HK-2 (cell line): ENCODE measurements at regions not wholly inside any gene's neighbourhood (a gene's known extent, or its start where the extent isn't known, plus 50 kb on each side); places are given as distances from the start of the nearest gene placed in this dataset.

Experiments
- DNase-seq: peaks from one replicate; pipeline ENCODE4 v3.0.0-alpha.2; 2018; ENCODE audit not compliant: unreplicated experiment

DNA sequence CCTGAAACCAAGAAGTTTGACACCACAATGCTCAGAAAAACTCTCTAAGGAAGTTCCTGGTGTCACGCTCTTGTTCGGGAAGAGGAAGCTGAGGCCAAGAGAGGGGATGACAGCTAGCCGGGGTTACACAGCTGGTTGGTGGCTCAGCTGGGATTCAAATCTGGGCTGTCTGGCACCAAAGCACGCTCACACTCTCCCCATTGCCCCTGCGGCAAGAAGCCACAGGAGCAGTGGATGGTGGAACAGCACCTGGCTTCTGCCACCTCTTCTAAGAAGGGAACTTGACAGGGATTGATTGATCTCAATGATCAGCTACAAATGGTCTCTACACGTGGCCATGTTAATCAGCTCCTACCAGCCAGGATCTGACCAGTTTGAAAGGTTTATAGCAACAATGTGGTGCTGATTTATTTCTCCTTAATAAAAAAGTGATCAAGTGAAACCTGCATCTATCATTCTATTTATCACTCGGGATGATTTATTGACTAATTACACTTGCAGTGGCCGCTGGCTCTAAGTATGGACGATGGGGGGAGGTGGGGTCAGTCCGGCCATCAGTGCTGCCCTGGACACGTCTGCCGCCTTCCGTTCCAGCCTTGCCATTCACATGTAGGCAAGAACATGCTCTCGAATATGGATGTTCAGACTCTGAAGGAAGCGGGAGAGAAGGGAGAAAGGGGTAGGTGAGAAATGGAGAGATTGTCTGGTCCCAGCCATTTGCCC is 71.9 kb upstream of the TOP1 start:
- no peak for DNase-seq

DNA sequence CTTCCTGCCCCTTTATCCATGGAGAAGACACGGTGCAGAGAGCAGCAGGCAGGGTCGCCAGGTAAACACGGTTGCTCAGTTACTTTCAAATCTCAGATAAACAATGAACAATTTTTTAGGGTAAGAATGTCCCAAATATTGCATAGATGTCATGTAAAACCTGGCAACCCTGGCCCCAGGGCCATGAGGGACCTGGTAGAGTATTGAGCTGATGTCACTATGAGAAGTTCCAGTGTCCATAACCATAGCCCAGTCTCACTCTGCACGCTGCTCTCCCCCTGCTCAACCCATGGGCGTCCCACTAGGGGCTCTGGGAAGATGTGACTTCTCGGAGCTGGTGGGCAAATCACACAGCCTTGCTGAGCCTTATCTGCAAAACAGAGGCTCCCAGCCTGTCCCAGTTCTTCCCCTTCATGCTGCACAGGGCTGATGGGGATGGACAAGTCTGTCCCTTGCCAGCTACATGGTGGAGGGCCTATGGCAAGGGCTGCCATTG is 71.3 kb upstream of the TOP1 start:
- DNase-seq: no peak

DNA sequence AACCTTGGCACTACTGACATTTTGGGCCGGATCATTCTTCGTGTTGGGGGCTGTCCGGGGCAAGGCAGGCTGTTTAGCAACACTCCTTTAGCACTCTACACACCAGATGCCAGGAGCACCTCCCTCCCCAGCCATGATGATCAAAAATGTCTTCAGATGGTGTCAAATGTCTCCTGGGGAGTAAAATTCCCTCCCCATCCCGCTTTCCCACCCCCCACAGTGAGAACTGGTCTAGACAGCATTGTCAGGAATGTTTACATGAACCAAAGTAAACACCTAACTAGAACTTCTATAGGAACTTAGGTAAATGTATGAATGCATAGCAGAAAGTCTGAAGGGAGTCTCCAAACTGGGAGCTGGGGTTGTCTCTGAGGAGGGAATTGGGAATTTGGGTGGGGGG is 70.0 kb upstream of the TOP1 start:
- no peak for DNase-seq

DNA sequence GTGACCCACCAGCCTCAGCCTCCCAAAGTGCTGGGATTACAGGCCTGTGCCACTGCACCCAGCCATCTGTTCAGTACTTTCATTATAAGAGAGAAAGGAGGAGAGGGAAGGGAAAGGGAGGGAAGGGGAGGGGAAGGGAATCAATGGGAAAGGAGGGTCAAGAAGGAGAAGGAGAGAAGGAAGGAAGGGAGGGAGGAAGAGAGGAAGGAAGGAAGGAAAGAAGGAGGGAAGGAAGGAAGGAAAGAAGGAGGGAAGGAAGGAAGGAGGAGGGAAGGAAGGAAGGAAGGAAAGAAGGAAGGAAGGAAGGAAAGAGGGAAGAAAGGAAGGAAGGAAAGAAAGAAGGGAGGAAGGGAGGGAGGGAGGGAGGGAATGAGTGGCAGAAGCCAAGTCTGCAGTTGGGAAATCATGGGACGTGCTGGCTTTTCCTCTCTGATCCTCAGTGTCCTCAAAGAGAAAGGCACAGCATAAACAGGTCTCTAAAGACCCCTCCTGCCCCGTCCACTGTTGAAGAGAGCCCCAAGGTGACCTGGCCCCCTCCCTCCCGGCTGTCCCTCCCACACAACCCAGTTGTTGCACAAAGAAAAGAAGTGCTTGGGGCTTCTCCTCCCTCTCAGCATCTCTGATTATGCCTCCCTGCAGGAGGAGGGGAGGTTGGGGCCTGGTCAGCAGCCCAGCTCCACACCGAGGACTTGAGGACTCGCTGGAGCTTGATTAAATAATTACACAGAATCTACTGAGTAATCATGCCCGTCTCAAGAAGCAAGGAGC is 69.1 kb upstream of the TOP1 start:
- DNase-seq: no peak

DNA sequence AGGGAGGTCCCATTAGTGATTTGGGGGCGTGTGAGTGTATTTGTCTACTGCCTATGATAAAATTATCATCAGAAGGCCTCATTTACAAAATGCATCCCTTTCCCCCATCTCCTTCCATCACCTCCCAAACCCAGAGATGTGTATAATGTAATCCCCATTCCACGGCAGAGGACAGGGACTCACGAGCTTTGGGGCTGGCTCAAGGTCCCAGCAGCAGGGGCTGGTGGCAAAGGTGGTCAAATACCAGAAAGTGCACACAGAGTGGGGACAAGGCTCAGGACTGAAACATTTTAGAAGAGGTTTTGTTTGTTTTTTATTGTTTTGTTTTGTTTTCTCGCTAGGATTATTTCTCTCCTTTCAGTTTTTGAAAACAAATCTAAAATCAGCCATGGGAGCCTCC is 68.5 kb upstream of the TOP1 start:
- no peak for DNase-seq

DNA sequence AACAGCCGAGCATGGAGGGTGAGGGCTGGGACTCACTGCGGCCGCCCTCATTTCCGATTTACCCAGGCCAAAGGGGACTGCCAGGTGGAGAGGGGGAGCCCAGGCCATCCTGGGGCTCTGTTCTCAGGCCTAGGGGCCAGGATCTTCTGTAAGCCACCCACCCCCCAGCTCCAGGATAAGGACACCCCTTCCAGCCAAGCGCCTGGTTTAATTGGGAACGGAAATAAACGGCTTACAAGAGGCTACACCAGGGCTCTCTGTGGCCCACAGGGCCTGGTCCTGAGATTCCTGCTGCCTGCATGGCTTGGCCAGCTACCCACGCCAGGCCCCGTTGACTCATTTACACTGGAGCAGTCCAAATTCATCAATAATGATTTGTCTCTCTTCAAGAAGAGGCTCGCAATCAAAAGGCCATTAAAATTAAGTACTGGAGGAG is 68.1 kb upstream of the TOP1 start:
- no peak for DNase-seq

DNA sequence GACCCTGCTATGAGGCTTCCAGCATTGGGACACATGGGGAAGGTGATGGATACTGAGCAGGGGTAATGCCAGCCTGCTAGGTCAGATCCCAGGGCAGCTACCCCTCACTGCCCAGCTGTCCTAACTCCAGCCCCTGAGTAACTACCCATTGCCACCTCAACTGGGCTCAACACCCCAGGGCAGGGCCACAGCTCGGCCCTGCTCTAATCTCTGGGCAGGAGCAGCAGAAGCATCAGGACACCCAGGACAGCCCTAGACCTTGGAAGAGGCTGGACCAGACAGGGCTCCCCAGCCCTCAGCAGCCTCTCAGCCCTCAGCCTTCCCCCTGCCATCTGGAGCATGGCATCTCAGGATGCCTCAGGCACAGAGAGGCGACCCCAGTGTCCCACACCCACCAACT is 67.4 kb upstream of the TOP1 start:
- no peak for DNase-seq

DNA sequence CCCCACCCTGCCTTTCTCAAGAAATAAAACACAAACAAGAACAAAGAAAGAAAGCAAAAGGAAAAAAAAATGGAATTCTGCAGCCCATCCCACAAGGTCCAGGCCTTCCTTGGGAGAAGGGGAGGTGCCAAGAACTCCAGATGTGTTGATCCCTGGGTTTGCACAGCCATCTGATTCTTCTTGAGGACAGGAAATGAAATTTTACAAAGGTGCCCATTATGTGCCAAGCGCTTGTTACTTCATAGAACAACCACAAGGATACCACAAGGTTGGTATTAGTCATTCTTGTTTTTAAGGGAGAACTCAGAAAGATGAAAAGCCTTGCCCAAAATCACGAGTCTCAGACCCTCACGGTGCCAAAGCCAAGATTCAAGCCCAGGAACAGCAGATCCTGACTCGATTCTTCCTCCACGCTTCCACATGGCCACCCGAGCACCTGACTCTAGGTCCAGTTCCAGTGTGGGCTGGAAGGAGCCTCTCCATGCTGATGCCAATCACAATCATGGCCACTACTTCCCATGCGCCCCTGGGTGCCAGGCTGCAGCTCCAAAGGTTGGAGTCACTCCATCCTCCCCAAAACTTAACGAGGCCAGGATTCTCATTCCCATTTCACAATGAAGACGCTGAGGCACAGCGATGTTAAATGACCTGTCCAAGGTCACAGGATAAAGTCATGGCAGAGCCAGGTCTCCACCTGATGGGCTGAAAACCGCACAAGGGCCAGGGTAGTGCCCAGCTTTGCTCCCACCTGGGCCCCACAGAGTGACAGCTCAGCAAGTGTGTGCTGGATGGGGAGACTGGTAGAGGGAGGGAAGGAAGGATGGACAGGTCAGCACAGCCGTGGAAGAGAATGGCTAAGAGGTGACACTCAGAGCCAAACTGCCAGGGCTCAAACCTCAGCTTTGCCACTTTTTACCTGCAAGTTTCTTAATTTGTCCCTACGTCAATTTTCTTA is 66.7 kb upstream of the TOP1 start:
- no peak for DNase-seq

DNA sequence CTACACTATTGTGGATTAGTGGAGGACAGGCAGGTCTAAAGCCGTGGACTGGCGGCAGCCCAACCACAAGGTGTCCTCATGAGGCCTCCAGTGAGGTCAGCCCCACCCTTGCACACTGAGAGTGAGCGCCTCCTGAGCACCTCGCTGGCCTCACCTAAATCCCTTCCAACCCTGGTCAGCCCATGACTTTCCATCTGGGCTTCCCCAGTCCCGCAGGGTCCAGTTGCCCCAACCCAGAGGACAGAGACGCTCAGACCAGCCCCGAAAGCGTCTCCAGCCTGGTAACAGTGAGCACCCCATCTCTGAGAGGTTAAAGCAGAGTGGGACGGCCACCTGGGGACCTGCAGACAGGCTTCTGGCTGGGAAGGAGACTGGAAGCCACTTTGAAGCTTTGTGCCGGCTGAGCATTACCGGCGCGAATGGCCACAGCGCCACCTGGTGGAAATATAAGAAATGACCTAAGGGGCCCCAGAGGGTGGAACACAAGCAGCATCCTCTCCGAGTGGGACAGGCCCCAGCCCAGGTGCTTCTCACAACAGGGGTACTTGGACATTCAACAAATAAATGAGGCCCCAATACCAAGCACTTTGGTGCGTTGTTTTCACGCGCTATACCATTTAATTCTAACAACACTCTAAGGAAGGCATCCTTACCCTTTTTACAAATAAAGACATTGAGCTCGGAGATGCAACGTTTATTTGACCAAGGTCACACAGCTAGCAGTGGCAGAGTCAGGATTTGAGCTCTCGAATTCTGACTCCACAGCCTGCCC is 65.7 kb upstream of the TOP1 start:
- peak; percentile 79 for DNase-seq

DNA sequence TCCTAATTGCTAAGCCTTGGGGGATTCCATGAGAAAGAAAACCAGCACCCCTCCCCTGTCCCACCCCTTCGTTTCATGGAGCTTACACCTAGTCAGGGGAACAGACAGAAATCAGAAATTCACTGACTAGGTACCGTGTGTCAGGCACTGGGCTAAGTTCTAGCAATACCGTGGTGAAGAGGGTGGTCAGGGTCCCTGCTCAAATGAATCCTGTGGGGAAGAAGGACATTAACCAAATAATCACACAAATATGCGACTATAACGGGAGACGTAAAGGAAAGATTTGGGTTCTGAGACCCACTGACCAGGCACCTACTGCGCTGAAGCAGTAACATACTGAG is 65.1 kb upstream of the TOP1 start:
- DNase-seq: no peak

DNA sequence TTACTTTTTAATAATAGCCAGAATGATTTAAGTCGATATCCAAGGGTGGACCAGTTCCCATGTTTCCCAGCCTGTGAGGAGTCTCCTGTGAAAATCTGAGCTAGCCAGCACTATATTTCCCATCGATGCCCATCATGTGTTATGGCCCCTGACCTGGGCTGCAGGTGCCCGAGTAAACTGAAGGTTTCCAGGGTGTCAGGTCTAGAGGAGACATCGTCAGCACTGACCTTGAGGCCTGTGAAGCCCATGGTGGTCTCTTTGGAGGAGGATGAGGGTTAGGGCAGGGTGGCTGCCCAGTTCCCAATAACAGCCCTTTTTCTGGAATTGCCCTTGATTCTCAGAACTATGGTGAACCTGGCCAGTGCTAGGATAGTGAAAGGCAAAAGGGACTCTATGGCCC is 63.0 kb upstream of the TOP1 start:
- DNase-seq: no peak

DNA sequence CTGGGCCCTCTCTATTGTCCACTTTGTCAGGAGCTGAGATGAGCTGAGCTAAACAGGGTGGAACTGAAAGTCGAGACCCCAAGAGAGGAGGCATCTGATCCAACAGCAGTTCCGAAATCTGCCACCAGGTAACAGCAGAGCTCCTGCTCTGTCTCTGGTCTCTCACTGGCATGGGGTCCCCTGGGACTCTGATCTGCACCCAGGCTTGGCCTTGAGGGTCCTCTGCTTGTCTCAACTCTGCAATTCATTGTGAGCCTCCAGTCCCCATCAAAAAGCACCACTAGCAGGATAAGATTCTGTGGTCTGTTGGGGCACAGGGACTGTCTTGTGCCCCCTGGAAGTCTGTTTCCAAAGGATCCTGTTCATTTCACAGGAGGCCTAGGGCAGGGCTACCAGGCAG is 62.5 kb upstream of the TOP1 start:
- DNase-seq: no peak

DNA sequence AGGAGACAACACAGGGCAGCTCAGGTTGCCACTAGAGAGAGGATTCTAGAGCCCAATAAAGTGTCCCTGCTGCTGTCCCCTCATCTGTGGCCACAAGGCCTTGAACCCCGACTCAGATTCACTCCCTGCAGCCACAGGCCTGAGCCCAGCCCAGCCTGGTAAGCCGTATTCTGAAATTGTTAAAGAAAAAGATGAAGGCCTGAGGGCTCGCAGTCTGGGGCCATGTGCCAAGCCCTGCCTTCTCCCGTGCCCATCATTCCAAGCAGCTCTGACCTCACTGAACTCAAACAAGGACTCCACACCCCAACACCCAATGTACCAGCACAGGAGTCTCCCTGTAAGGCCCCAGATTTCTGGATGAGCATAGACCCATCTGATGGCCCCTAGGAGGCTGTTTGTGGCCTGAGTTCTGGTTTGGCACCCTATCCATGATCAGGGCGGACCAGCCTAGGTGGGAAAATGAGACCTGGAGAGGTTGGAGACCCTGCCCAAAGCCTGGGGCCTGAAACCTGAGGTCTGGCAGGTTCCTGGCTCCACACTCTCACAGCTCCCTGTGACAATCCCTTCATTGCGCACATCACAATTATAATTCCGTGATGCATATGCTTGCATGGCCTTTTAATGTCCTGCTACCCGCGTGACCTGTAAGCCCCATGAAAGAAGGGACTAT is 62.0 kb upstream of the TOP1 start:
- no peak for DNase-seq

DNA sequence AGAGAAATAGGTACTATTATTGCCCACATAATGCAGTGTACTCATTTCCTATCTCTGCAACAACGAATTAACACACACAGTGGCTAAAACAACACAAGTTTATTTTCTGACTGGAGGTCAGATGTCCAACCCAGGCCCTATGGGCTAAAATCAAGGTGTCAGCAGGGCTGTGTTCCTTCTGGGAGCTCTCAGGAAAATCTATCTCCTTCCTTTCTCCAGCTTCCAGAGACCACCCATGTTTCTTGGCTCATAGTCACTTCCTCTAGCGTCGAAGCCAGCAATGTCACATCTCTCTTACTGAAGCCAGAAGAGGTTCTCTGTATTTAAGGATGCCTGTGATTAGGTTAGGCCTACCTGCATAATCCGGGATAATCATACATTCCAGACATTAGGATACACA is 60.9 kb upstream of the TOP1 start:
- DNase-seq: no peak

DNA sequence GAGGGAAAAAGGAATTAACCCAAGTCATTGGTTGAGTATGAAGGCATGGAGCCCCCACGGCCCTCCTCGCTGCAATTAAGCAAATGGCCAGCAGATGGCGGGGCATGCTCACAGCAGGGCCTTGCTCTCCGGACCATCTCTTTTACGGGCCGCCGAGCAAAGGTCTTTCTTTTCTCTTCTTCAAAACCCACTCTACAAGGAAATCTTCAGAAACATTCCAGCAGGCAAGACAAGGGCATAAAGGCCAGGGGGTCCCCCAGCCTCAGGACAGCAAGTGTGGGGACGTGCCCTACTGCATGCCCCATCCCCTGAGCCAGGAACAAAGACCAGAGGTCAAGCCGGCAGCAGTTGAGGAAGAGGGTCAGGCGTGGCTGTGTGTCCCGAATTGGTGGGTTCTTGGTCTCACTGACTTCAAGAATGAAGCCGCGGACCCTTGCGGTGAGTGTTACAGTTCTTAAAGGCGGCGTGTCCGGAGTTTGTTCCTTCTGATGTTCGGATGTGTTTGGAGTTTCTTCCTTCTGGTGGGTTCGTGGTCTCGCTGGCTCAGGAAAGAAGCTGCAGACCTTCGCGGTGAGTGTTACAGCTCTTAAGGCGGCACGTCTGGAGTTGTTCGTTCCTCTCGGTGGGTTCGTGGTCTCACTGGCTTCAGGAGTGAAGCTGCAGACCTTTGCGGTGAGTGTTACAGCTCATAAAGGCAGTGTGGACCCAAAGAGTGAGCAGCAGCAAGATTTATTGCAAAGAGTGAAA is 59.6 kb upstream of the TOP1 start:
- peak; percentile 90 for DNase-seq

DNA sequence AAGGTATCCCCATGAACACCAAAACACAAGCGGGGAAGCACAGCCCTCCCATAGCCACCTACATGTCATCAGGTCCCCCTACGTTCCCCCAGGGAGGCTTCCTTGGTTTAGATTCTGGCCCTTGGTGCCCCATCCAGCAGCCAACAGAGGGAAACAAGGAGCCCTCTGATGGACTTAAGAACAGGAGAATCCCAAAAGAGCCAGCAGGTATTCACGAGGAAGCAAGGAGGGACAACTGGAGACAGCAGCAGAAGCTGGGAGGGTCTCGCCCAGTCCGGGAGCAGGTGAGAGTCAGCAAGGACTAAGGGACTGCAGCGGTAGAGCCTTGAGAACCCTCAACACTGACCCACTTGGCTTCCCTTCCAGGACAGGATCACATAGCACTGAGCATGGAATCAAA is 58.4 kb upstream of the TOP1 start:
- DNase-seq: no peak

DNA sequence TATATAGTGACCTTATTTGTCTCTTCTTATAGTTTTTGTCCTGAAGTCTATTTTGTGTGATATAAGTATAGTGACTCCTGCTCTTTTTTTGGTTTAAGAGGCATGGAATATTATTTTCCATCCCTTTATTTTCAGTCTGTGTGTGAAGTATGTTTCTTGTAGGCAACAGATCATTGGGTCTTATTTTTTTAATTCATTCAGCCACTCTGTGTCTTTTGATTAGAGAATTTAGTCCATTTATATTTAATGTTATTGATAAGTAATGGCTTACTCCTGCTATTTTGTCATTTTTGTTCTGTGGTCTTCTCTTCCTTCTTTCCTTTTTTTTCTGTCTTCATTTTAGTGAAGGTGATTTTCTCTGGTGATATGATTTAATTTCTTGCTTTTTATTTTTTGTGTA is 51.4 kb upstream of the TOP1 start:
- no peak for DNase-seq

DNA sequence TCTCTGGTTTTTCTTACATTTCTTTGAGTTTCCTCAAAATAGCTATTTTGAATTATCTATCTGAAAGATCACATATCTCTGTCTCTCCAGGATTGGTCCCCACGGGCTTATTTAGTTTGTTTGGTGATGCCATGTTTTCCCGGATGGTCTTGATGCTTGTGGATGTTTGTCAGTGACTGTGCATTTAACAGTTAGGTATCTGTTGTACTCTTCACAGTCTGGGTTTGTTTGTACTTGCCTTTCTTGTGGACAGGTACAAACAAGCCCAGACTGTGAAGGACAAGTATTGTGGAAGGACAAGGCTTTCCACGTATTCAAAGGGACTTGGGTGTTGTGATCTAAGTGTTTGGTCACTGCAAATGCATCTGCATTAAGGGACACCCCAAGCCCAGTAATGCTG is 49.9 kb upstream of the TOP1 start:
- no peak for DNase-seq
